ENCODE measurements at regions not wholly inside any gene's neighbourhood (a gene's known extent, or its start where the extent isn't known, plus 50 kb on each side); places are given as distances from the start of the nearest gene placed in this dataset.

- TF ChIP-seq CTCF (IDR thresholded peaks at IDR 0.05; ENCODE audit: low read depth, low read length) (no peak), EZH2phosphoT487 (IDR thresholded peaks at IDR 0.05; ENCODE audit: low read depth) (no peak)
Measured at GRCh38 chr18:25814841-25815458, 275.5 kb downstream of the SS18 start.

Measured in OCI-LY3 (cell line).